ENCODE measurements at regions not wholly inside any gene's neighbourhood (a gene's known extent, or its start where the extent isn't known, plus 50 kb on each side); places are given as distances from the start of the nearest gene placed in this dataset.

DNA sequence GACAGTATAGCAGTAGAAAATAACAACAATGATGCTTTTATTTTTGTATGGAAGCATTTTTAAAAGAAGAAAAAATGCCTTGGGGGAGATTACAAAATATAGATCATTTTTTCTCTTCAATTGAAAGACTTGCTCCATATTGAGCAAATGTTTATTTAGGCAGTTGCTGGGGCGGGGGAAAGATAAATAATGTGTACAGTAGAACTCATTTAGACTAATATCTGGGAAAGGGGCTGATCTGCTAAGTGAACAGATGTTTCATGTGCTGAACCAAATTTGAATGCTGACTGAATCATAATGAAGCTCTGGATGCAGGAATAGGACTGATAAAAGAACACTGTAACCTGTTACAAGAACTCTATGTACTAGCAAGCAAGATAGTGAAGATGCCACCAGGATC lies 457.1 kb upstream of the TENM4 start:
- Histone ChIP-seq H4K20me1 (ENCODE audit: control insufficient read depth, insufficient read depth, insufficient read length) (no peaks in the 10 kb centered on the region), H3K9me3 (ENCODE audit: control insufficient read depth, low read depth, low read length) (no peaks in the 10 kb centered on the region), H3K4ac (ENCODE audit: low read depth, low read length) (no peak overlapping the region), H3T11ph (ENCODE audit: low read length) (no peak overlapping the region), H4K5ac (ENCODE audit: insufficient read length, low read depth, low read length) (no peak overlapping the region), H3K79me1 (ENCODE audit: insufficient read depth, low read depth, low read length, poor library complexity, severe bottlenecking) (no peaks in the 10 kb centered on the region), H2BK12ac (ENCODE audit: insufficient read length, low read depth, low read length) (no peak overlapping the region), H2AFZ (ENCODE audit: low read length) (no peak overlapping the region), H3K23me2 (ENCODE audit: insufficient read length, low read depth, low read length, poor library complexity, severe bottlenecking) (no peaks in the 10 kb centered on the region), H3K18ac (ENCODE audit: insufficient read length, low read depth, low read length) (no peak overlapping the region), H3K9ac (ENCODE audit: extremely low read depth, insufficient read length, low read length) (no peak overlapping the region), H4K8ac (replicated peaks; ENCODE audit: insufficient read length, low read depth, low read length) (no peak overlapping the region), H3K27me3 (ENCODE audit: insufficient read depth, low read length) (no peaks in the 10 kb centered on the region), H3K4me1 (ENCODE audit: insufficient read depth, low read length) (no peaks in the 10 kb centered on the region), H3K27ac (ENCODE audit: insufficient read length, low read depth, low read length) (no peak overlapping the region), H2BK15ac (ENCODE audit: low read depth, low read length) (no peak overlapping the region), H3K56ac (ENCODE audit: insufficient read length, low read depth, low read length) (no peak overlapping the region), H3K14ac (ENCODE audit: insufficient read depth, low read length) (no peak overlapping the region), H4K91ac (ENCODE audit: insufficient read length, low read depth, low read length) (no peak overlapping the region), H2AK5ac (ENCODE audit: insufficient read length, low read length) (no peak overlapping the region), H2BK20ac (ENCODE audit: low read depth, low read length, poor library complexity, severe bottlenecking) (no peak overlapping the region), H3K23ac (ENCODE audit: insufficient read length, low read depth, low read length) (no peak overlapping the region), H3K4me2 (ENCODE audit: insufficient read depth, insufficient read length, low read length) (no peak overlapping the region), H2BK120ac (ENCODE audit: low read depth, low read length, poor library complexity, severe bottlenecking) (no peak overlapping the region), H3K79me2 (ENCODE audit: insufficient read depth, low read length) (no peaks in the 10 kb centered on the region), H2BK5ac (ENCODE audit: insufficient read length, low read length) (no peak overlapping the region)
- no peak for DNase-seq
- H3K27ac Mint-ChIP-seq: no peak overlapping the region
- H3K36me3 Mint-ChIP-seq (ENCODE audit: insufficient read depth in 1 of 3, low read depth in 3 of 3): no peaks in the 10 kb centered on the region
- WGBS (ENCODE audit: extremely low coverage, insufficient read length, low lambda C conversion rate): no CpG with 5 or more reads among the region's 1 CpG
- H3K4me3 Mint-ChIP-seq: no peak overlapping the region
- TF ChIP-seq, protein P1, sequence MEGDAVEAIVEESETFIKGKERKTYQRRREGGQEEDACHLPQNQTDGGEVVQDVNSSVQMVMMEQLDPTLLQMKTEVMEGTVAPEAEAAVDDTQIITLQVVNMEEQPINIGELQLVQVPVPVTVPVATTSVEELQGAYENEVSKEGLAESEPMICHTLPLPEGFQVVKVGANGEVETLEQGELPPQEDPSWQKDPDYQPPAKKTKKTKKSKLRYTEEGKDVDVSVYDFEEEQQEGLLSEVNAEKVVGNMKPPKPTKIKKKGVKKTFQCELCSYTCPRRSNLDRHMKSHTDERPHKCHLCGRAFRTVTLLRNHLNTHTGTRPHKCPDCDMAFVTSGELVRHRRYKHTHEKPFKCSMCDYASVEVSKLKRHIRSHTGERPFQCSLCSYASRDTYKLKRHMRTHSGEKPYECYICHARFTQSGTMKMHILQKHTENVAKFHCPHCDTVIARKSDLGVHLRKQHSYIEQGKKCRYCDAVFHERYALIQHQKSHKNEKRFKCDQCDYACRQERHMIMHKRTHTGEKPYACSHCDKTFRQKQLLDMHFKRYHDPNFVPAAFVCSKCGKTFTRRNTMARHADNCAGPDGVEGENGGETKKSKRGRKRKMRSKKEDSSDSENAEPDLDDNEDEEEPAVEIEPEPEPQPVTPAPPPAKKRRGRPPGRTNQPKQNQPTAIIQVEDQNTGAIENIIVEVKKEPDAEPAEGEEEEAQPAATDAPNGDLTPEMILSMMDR (conservative IDR thresholded peaks at IDR 0.05): no peak
- no peaks in the 10 kb centered on the region for H3K27me3 Mint-ChIP-seq (ENCODE audit: low read depth)
- no peaks in the 10 kb centered on the region; a peak in 1 of 5 replicates for H3K9me3 Mint-ChIP-seq
- H3K4me1 Mint-ChIP-seq: peaks cover 14% of the 10 kb centered on the region in 2 experiments

Data from H9 (cell line).